A673 (cell line): ENCODE measurements at regions not wholly inside any gene's neighbourhood (a gene's known extent, or its start where the extent isn't known, plus 50 kb on each side); places are given as distances from the start of the nearest gene placed in this dataset.
"Not testable (repeated sequence)": the region's sequence is repeated elsewhere in the genome, so short reads cannot be mapped to it uniquely, and the experiment has no call there.

Experiments used
- CTCF ChIP-seq: fragments of 300-800, 200-600 bp; sonication (generic); conservative IDR thresholded peaks from 2 replicates; pipeline ENCODE4 v1.5.1; 2017; ENCODE audit warnings: low read depth, mild to moderate bottlenecking, antibody characterized with exemption, low read length, moderate library complexity, mixed read lengths
- EZH2 ChIP-seq: fragments of 200-600 bp; sonication (generic); IDR thresholded peaks from 2 replicates; pipeline ENCODE4 v1.6.1; 2017; ENCODE audit warnings: borderline replicate concordance, low read depth, mild to moderate bottlenecking, mixed read lengths, antibody characterized with exemption, low read length; ENCODE audit not compliant: poor library complexity, severe bottlenecking

- not testable (repeated sequence) for TF ChIP-seq CTCF, EZH2
Observed at GRCh38 chr10:23797452-23797851, 358.6 kb downstream of the OTUD1 start.
